ENCODE measurements at regions not wholly inside any gene's neighbourhood (a gene's known extent, or its start where the extent isn't known, plus 50 kb on each side); places are given as distances from the start of the nearest gene placed in this dataset.

GRCh38 chr13:57056601-57057180, 84.0 kb upstream of the PRR20A start:
- no peak overlapping the region for H3K4me3 ChIP-seq (ENCODE audit: low read depth, low read length)
- peaks cover 3 to 36% (median 7%) of the 10 kb centered on the region in 7 donors for H3K9me3 Mint-ChIP-seq
- no peak overlapping the region for H3K4me3 Mint-ChIP-seq
- H3K27ac Mint-ChIP-seq: no peak overlapping the region
- H3K9me3 ChIP-seq (ENCODE audit: control insufficient read depth in 2 of 2, low read length in 2 of 2): no peaks in the 10 kb centered on the region
- no peak for DNase-seq
- H3K27ac ChIP-seq (ENCODE audit: insufficient read depth, low read length, poor library complexity, severe bottlenecking): no peak overlapping the region
- H3K36me3 ChIP-seq (ENCODE audit: control insufficient read depth, insufficient read depth, low read length): no peaks in the 10 kb centered on the region
- H3K4me1 ChIP-seq (ENCODE audit: control insufficient read depth, insufficient read depth, low read length, poor library complexity, severe bottlenecking): no peaks in the 10 kb centered on the region
- H3K27me3 ChIP-seq (ENCODE audit: control insufficient read depth, insufficient read depth, low read length): no peaks in the 10 kb centered on the region
- no peaks in the 10 kb centered on the region for H3K36me3 Mint-ChIP-seq
- ATAC-seq (ENCODE audit: low read depth in 2 of 2): no peak
- H3K4me1 Mint-ChIP-seq: no peaks in the 10 kb centered on the region
- H3K27me3 Mint-ChIP-seq: no peaks in the 10 kb centered on the region

GRCh38 chr13:57063007-57063406, 77.7 kb upstream of the PRR20A start:
- Histone ChIP-seq H3K4me3 (ENCODE audit: low read depth, low read length) (no peak overlapping the region), H3K27me3 (ENCODE audit: control insufficient read depth, insufficient read depth, low read length) (no peaks in the 10 kb centered on the region), H3K27ac (ENCODE audit: insufficient read depth, low read length, poor library complexity, severe bottlenecking) (no peak overlapping the region), H3K9me3 (ENCODE audit: control insufficient read depth in 2 of 2, low read length in 2 of 2) (no peaks in the 10 kb centered on the region), H3K36me3 (ENCODE audit: control insufficient read depth, insufficient read depth, low read length) (no peaks in the 10 kb centered on the region), H3K4me1 (ENCODE audit: control insufficient read depth, insufficient read depth, low read length, poor library complexity, severe bottlenecking) (no peaks in the 10 kb centered on the region)
- Mint-ChIP-seq H3K4me1 (no peaks in the 10 kb centered on the region), H3K27me3 (no peaks in the 10 kb centered on the region), H3K9me3 (peaks cover 1 to 23% (median 10%) of the 10 kb centered on the region in 7 donors), H3K4me3 (no peak overlapping the region), H3K27ac (no peak overlapping the region), H3K36me3 (no peaks in the 10 kb centered on the region)
- DNase-seq (no peak), ATAC-seq (ENCODE audit: low read depth in 2 of 2) (no peak)

- Histone ChIP-seq H3K27ac (ENCODE audit: insufficient read depth, low read length, poor library complexity, severe bottlenecking) (no peak overlapping the region), H3K27me3 (ENCODE audit: control insufficient read depth, insufficient read depth, low read length) (no peaks in the 10 kb centered on the region), H3K4me1 (ENCODE audit: control insufficient read depth, insufficient read depth, low read length, poor library complexity, severe bottlenecking) (no peaks in the 10 kb centered on the region), H3K36me3 (ENCODE audit: control insufficient read depth, insufficient read depth, low read length) (no peaks in the 10 kb centered on the region), H3K4me3 (ENCODE audit: low read depth, low read length) (no peak overlapping the region), H3K9me3 (ENCODE audit: control insufficient read depth in 2 of 2, low read length in 2 of 2) (peaks cover 6 to 7% of the 10 kb centered on the region in 2 experiments)
- DNase-seq (no peak), ATAC-seq (ENCODE audit: low read depth in 2 of 2) (no peak)
- peaks cover 0 to 13% (median 1%) of the 10 kb centered on the region in 7 donors for H3K9me3 Mint-ChIP-seq
- no peaks in the 10 kb centered on the region for H3K4me1 Mint-ChIP-seq
- H3K27ac Mint-ChIP-seq: no peak overlapping the region
- H3K27me3 Mint-ChIP-seq: no peaks in the 10 kb centered on the region
- no peaks in the 10 kb centered on the region for H3K36me3 Mint-ChIP-seq
- H3K4me3 Mint-ChIP-seq: no peak overlapping the region
These were observed 66.7 kb upstream of the PRR20A start for GRCh38 chr13:57073983-57074382.

- ATAC-seq (ENCODE audit: low read depth in 2 of 2): no peak
- no peak overlapping the region for H3K4me3 Mint-ChIP-seq
- no peak overlapping the region for H3K4me3 ChIP-seq (ENCODE audit: low read depth, low read length)
- peaks cover 4 to 5% of the 10 kb centered on the region in 2 experiments for H3K9me3 ChIP-seq (ENCODE audit: control insufficient read depth in 2 of 2, low read length in 2 of 2)
- H3K36me3 ChIP-seq (ENCODE audit: control insufficient read depth, insufficient read depth, low read length): no peaks in the 10 kb centered on the region
- H3K9me3 Mint-ChIP-seq: peaks cover 0 to 6% (median 2%) of the 10 kb centered on the region in 7 donors
- H3K4me1 Mint-ChIP-seq: no peaks in the 10 kb centered on the region
- H3K27me3 ChIP-seq (ENCODE audit: control insufficient read depth, insufficient read depth, low read length): no peaks in the 10 kb centered on the region
- H3K27ac ChIP-seq (ENCODE audit: insufficient read depth, low read length, poor library complexity, severe bottlenecking): no peak overlapping the region
- no peaks in the 10 kb centered on the region for H3K4me1 ChIP-seq (ENCODE audit: control insufficient read depth, insufficient read depth, low read length, poor library complexity, severe bottlenecking)
- no peaks in the 10 kb centered on the region for H3K27me3 Mint-ChIP-seq
- H3K27ac Mint-ChIP-seq: no peak overlapping the region
- H3K36me3 Mint-ChIP-seq: no peaks in the 10 kb centered on the region
- DNase-seq: no peak
These were observed 65.1 kb upstream of the PRR20A start for GRCh38 chr13:57075588-57075987.

GRCh38 chr13:57087006-57087405, 53.7 kb upstream of the PRR20A start:
- Mint-ChIP-seq H3K27me3 (no peaks in the 10 kb centered on the region), H3K4me1 (no peaks in the 10 kb centered on the region), H3K9me3 (peaks cover 0 to 30% (median 4%) of the 10 kb centered on the region in 7 donors), H3K36me3 (no peaks in the 10 kb centered on the region), H3K4me3 (no peak overlapping the region), H3K27ac (no peak overlapping the region)
- H3K27me3 ChIP-seq (ENCODE audit: control insufficient read depth, insufficient read depth, low read length): no peaks in the 10 kb centered on the region
- DNase-seq: no peak
- no peak overlapping the region for H3K4me3 ChIP-seq (ENCODE audit: low read depth, low read length)
- H3K4me1 ChIP-seq (ENCODE audit: control insufficient read depth, insufficient read depth, low read length, poor library complexity, severe bottlenecking): no peaks in the 10 kb centered on the region
- no peak for ATAC-seq (ENCODE audit: low read depth in 2 of 2)
- peaks cover 4 to 9% of the 10 kb centered on the region in 2 experiments for H3K9me3 ChIP-seq (ENCODE audit: control insufficient read depth in 2 of 2, low read length in 2 of 2)
- H3K36me3 ChIP-seq (ENCODE audit: control insufficient read depth, insufficient read depth, low read length): no peaks in the 10 kb centered on the region
- no peak overlapping the region for H3K27ac ChIP-seq (ENCODE audit: insufficient read depth, low read length, poor library complexity, severe bottlenecking)
